ENCODE measurements at regions not wholly inside any gene's neighbourhood (a gene's known extent, or its start where the extent isn't known, plus 50 kb on each side); places are given as distances from the start of the nearest gene placed in this dataset.

DNA sequence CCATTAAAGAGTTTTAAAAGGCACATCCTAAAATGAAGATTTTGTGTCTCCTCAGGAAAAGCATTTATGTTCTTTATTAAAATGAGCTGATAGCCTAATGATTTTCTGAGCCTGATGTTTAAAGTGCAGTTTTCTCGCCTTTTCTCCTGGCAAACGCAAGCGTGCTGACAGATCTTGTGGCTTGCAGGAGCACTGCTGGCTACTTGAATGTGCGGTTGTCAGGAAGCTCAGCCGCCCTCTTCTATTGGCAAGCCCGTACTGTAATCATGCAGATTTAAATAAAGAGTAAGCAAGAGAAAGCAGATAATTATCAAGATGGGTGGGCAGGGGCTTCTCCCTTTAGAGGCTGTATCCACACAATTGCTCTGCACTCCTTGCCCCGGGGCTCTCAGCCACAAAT lies 139.5 kb upstream of the SPHKAP start:
- Histone ChIP-seq H3K36me3 (ENCODE audit: control insufficient read depth in 3 of 3, insufficient read depth in 2 of 3, low read depth in 1 of 3, low read length in 3 of 3) (no peaks in the 10 kb centered on the region), H3K27me3 (ENCODE audit: control insufficient read depth in 3 of 3, insufficient read depth in 3 of 3, low read length in 3 of 3) (peaks cover 0 to 1% (median 0%) of the 10 kb centered on the region in 3 donors), H3K27ac (ENCODE audit: low read depth in 1 of 3, low read length in 2 of 3) (no peak overlapping the region), H3K4me1 (ENCODE audit: control insufficient read depth in 3 of 3, insufficient read depth in 2 of 3, low read depth in 1 of 3, low read length in 2 of 3) (no peaks in the 10 kb centered on the region), H3K4me3 (ENCODE audit: low read depth in 1 of 3, low read length in 3 of 3) (no peak overlapping the region), H3K9me3 (ENCODE audit: control insufficient read depth in 2 of 2, insufficient read depth in 1 of 2, low read depth in 1 of 2, low read length in 1 of 2) (no peaks in the 10 kb centered on the region)
- 84 to 88% (median 84%) methylated on average over 7 of the region's 7 CpGs for WGBS, 3 donors
- FAIRE-seq (no peak), DNase-seq (no peak)

DNA sequence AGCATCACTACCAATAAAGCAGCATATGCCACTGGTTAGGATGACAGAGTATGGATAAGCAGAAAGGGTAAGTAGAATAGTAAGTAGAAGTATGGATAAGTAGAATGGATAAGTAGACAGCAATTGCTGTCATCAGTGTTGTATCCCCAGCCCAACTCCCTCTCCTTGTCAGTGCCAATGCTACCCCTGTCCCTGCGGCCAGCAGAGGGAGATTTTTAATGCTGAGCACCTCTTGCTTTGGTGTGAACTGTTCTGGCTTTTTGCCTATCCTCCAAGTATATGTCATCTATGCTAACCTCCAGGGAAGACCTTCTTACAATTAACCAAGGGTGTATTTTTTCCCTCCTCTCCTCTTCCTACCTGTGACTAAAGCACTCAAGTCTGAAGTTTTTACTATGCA lies 136.7 kb upstream of the SPHKAP start:
- Histone ChIP-seq H3K27me3 (ENCODE audit: control insufficient read depth in 3 of 3, insufficient read depth in 3 of 3, low read length in 3 of 3) (no peaks in the 10 kb centered on the region), H3K4me1 (ENCODE audit: control insufficient read depth in 3 of 3, insufficient read depth in 2 of 3, low read depth in 1 of 3, low read length in 2 of 3) (no peaks in the 10 kb centered on the region), H3K36me3 (ENCODE audit: control insufficient read depth in 3 of 3, insufficient read depth in 2 of 3, low read depth in 1 of 3, low read length in 3 of 3) (no peaks in the 10 kb centered on the region), H3K9me3 (ENCODE audit: control insufficient read depth in 2 of 2, insufficient read depth in 1 of 2, low read depth in 1 of 2, low read length in 1 of 2) (no peaks in the 10 kb centered on the region), H3K4me3 (ENCODE audit: low read depth in 1 of 3, low read length in 3 of 3) (no peak overlapping the region), H3K27ac (ENCODE audit: low read depth in 1 of 3, low read length in 2 of 3) (no peak overlapping the region)
- DNase-seq (peak; percentile 12 to 26), FAIRE-seq (no peak)
- 17 to 48% (median 27%) methylated on average over 1 of the region's 1 CpG for WGBS, 3 donors

DNA sequence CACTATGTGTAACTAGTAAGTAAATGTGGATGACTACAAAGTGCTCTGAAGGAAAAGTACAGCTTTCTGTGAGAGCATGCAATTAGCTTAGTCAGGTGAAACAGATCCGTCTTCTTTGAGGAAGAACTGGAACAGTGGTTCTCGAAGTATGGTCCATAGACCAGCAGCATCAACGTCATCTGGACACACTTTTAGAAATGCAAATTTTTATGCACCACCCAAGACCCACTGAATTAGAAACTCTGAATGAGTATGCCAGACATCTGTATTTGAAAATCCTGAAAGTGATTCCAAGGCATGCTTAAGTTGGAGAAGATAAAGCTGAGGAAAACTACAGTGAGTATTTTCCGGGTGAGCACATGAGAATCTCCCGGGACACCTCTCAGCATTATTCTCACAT lies 130.7 kb upstream of the SPHKAP start:
- H3K9me3 ChIP-seq (ENCODE audit: control insufficient read depth in 2 of 2, insufficient read depth in 1 of 2, low read depth in 1 of 2, low read length in 1 of 2) = no peaks in the 10 kb centered on the region
- no peak for FAIRE-seq
- no peak overlapping the region for H3K27ac ChIP-seq (ENCODE audit: low read depth in 1 of 3, low read length in 2 of 3)
- no peaks in the 10 kb centered on the region for H3K27me3 ChIP-seq (ENCODE audit: control insufficient read depth in 3 of 3, insufficient read depth in 3 of 3, low read length in 3 of 3)
- 82 to 85% (median 84%) methylated on average over 5 of the region's 5 CpGs for WGBS, 3 donors
- H3K4me3 ChIP-seq (ENCODE audit: low read depth in 1 of 3, low read length in 3 of 3) = no peak overlapping the region
- H3K36me3 ChIP-seq (ENCODE audit: control insufficient read depth in 3 of 3, insufficient read depth in 2 of 3, low read depth in 1 of 3, low read length in 3 of 3) = no peaks in the 10 kb centered on the region
- no peak for DNase-seq
- no peaks in the 10 kb centered on the region for H3K4me1 ChIP-seq (ENCODE audit: control insufficient read depth in 3 of 3, insufficient read depth in 2 of 3, low read depth in 1 of 3, low read length in 2 of 3)

DNA sequence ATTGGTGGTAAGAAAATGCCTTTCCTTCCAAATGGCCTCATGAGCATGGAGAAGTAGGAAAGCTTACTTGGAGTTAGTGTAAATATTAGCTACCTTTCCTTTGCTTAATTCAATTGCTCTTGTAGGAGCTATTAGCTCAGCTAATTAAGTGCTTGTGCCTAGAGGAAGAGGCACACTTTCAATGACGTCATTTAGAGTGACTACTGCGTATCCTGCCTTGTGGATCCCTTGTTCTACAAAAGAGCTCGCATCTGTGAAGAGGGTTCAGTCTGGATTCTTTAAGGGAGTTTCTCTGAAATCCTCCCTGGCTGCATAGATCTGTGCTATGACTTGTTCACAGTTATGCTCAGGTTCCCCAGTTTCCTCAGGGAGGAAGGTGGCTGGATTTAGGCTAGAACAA lies 122.5 kb upstream of the SPHKAP start:
- 78 to 94% (median 82%) methylated on average over 3 of the region's 3 CpGs for WGBS, 3 donors
- FAIRE-seq = no peak
- no peaks in the 10 kb centered on the region for H3K36me3 ChIP-seq (ENCODE audit: control insufficient read depth in 3 of 3, insufficient read depth in 2 of 3, low read depth in 1 of 3, low read length in 3 of 3)

DNA sequence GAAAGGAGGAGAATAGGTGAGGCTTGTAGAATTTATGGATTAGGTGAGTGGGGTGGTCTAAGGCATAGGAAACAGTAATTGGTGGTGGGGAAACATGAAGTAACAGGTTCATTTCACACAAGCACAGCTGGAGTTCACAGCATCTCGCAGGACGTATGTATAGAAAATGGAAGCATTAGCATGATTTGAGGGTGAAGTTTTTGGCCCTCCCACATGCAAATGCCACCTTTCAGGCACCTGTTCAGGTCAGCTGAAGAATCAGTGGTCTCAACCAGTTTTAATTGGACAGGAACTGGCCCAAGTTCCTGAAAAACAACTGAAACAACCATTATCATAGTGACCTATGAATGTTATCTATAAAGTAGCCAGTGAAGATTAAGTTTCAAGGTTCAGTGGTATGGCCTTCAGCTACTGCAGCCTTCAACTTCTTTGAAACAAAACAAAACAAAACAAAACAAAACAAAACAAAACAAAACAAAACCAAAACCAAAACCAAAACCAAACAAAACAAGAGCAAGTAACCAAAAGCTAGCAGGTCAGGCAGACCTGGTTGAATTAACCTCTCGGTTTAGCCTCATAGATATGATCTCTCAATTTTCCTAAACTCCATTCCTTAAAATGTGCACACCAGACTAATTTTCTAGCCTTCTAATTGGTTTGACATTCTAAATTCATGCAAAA lies 102.1 kb upstream of the SPHKAP start:
- Histone ChIP-seq H3K27me3 (ENCODE audit: control insufficient read depth in 3 of 3, insufficient read depth in 3 of 3, low read length in 3 of 3) (no peaks in the 10 kb centered on the region), H3K4me1 (ENCODE audit: control insufficient read depth in 3 of 3, insufficient read depth in 2 of 3, low read depth in 1 of 3, low read length in 2 of 3) (no peaks in the 10 kb centered on the region), H3K9me3 (ENCODE audit: control insufficient read depth in 2 of 2, insufficient read depth in 1 of 2, low read depth in 1 of 2, low read length in 1 of 2) (no peaks in the 10 kb centered on the region), H3K27ac (ENCODE audit: low read depth in 1 of 3, low read length in 2 of 3) (no peak overlapping the region), H3K4me3 (ENCODE audit: low read depth in 1 of 3, low read length in 3 of 3) (no peak overlapping the region), H3K36me3 (ENCODE audit: control insufficient read depth in 3 of 3, insufficient read depth in 2 of 3, low read depth in 1 of 3, low read length in 3 of 3) (no peaks in the 10 kb centered on the region)
- DNase-seq (peak in 1 of 2 donors; percentile 31), FAIRE-seq (no peak)
- 39 to 69% (median 61%) methylated on average over 3 of the region's 3 CpGs for WGBS, 3 donors

More for the DNA sequence above, 122.5 kb upstream of the SPHKAP start:
- Histone ChIP-seq H3K4me3 (ENCODE audit: low read depth in 1 of 3, low read length in 3 of 3) (no peak overlapping the region), H3K9me3 (ENCODE audit: control insufficient read depth in 2 of 2, insufficient read depth in 1 of 2, low read depth in 1 of 2, low read length in 1 of 2) (no peaks in the 10 kb centered on the region), H3K27me3 (ENCODE audit: control insufficient read depth in 3 of 3, insufficient read depth in 3 of 3, low read length in 3 of 3) (no peaks in the 10 kb centered on the region), H3K27ac (ENCODE audit: low read depth in 1 of 3, low read length in 2 of 3) (no peak overlapping the region), H3K4me1 (ENCODE audit: control insufficient read depth in 3 of 3, insufficient read depth in 2 of 3, low read depth in 1 of 3, low read length in 2 of 3) (no peaks in the 10 kb centered on the region)
- DNase-seq = no peak

DNA sequence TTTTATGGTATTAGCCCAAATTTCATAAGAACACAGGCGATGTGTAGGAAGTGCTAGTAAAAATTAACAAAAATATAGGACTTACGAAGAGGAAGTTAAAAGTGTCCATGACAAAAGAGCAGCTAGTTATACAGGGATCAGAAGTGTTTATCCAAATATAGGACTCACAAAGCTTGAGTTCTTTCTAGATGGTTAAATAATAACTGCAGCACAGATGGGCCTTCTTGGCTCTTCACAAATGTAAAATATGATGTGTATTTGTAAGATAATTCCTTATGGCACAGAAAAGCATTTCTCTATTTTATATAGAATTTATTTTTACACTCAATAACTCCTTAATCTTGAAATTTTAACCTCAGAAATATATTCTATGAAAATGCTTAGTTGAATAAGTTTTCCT lies 100.9 kb upstream of the SPHKAP start:
- no peaks in the 10 kb centered on the region for H3K4me1 ChIP-seq (ENCODE audit: control insufficient read depth in 3 of 3, insufficient read depth in 2 of 3, low read depth in 1 of 3, low read length in 2 of 3)
- WGBS, 3 donors = 75 to 91% (median 87%) methylated on average over 2 of the region's 2 CpGs

DNA sequence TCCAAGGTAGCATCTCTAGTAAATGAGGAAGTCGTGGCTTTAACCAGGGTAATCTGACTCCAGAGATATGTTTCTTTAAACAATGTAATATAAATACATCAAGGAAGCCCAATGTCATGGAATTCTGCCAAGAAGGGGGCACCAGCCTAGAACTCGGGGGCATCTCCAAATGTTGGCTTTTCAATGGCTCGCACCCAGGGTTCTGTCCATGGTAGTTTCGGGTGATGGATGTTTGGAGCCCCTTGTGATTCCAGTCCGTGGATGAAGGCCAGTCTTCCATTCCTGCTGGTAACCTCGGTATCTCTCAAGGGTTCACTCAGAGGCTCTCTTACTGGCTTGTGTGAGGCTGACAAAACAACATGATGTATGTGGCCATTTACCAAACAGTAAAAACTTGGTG lies 91.7 kb upstream of the SPHKAP start:
- H3K4me3 ChIP-seq (ENCODE audit: low read depth in 1 of 3, low read length in 3 of 3) = no peak overlapping the region
- no peaks in the 10 kb centered on the region for H3K4me1 ChIP-seq (ENCODE audit: control insufficient read depth in 3 of 3, insufficient read depth in 2 of 3, low read depth in 1 of 3, low read length in 2 of 3)
- WGBS, 3 donors = 69 to 77% (median 73%) methylated on average over 6 of the region's 6 CpGs
- DNase-seq (no peak), FAIRE-seq (no peak)
- no peak overlapping the region for H3K27ac ChIP-seq (ENCODE audit: low read depth in 1 of 3, low read length in 2 of 3)
- no peaks in the 10 kb centered on the region for H3K27me3 ChIP-seq (ENCODE audit: control insufficient read depth in 3 of 3, insufficient read depth in 3 of 3, low read length in 3 of 3)
- H3K36me3 ChIP-seq (ENCODE audit: control insufficient read depth in 3 of 3, insufficient read depth in 2 of 3, low read depth in 1 of 3, low read length in 3 of 3) = no peaks in the 10 kb centered on the region
- no peaks in the 10 kb centered on the region for H3K9me3 ChIP-seq (ENCODE audit: control insufficient read depth in 2 of 2, insufficient read depth in 1 of 2, low read depth in 1 of 2, low read length in 1 of 2)

More for the DNA sequence above, 100.9 kb upstream of the SPHKAP start:
- FAIRE-seq (no peak), DNase-seq (no peak)
- Histone ChIP-seq H3K4me3 (ENCODE audit: low read depth in 1 of 3, low read length in 3 of 3) (no peak overlapping the region), H3K9me3 (ENCODE audit: control insufficient read depth in 2 of 2, insufficient read depth in 1 of 2, low read depth in 1 of 2, low read length in 1 of 2) (no peaks in the 10 kb centered on the region), H3K27ac (ENCODE audit: low read depth in 1 of 3, low read length in 2 of 3) (no peak overlapping the region), H3K36me3 (ENCODE audit: control insufficient read depth in 3 of 3, insufficient read depth in 2 of 3, low read depth in 1 of 3, low read length in 3 of 3) (no peaks in the 10 kb centered on the region), H3K27me3 (ENCODE audit: control insufficient read depth in 3 of 3, insufficient read depth in 3 of 3, low read length in 3 of 3) (no peaks in the 10 kb centered on the region)

DNA sequence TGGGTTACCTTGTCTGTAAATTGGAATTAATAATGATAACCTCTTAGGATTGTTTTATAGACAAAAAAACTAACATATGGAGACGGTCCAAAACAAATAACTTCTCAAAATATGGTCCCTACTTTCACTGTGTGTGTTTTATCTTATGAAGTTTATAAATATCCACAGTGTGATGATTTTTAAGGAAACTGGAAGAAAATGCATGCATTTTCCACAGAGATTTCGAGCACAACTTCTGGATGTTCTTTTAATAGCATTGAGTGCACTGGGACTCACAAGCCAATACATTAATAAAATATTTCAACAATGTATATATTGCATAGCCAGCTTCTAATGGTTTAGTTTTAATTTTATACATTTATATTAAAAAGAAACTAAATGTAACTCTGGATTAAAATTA lies 87.9 kb upstream of the SPHKAP start:
- Histone ChIP-seq H3K4me3 (ENCODE audit: low read depth in 1 of 3, low read length in 3 of 3) (no peak overlapping the region), H3K27me3 (ENCODE audit: control insufficient read depth in 3 of 3, insufficient read depth in 3 of 3, low read length in 3 of 3) (no peaks in the 10 kb centered on the region), H3K4me1 (ENCODE audit: control insufficient read depth in 3 of 3, insufficient read depth in 2 of 3, low read depth in 1 of 3, low read length in 2 of 3) (no peaks in the 10 kb centered on the region), H3K36me3 (ENCODE audit: control insufficient read depth in 3 of 3, insufficient read depth in 2 of 3, low read depth in 1 of 3, low read length in 3 of 3) (no peaks in the 10 kb centered on the region), H3K9me3 (ENCODE audit: control insufficient read depth in 2 of 2, insufficient read depth in 1 of 2, low read depth in 1 of 2, low read length in 1 of 2) (no peaks in the 10 kb centered on the region), H3K27ac (ENCODE audit: low read depth in 1 of 3, low read length in 2 of 3) (no peak overlapping the region)
- FAIRE-seq (no peak), DNase-seq (no peak)
- 45 to 54% (median 45%) methylated on average over 2 of the region's 2 CpGs for WGBS, 3 donors

DNA sequence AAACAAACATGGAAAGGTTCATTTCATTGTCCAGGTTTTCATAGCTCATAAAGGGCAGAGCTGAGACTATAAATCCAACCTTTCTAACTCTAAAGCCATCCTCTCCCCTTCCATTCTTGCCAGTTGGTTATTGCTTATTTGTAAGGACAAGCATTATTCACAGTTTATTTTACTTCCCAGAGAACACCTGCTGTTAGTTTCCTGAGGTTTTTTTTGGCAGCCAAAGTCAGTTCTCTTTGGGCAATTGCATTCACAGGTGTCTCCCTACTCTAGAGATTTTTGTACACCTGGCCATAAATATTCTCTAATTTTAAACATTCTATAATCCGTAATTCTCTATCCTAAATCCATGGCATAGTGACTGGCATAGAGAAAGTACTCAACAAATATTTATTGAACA lies 87.3 kb upstream of the SPHKAP start:
- WGBS, 3 donors = 56 to 78% (median 71%) methylated on average over 1 of the region's 1 CpG
- FAIRE-seq = no peak

More for the DNA sequence above, 87.3 kb upstream of the SPHKAP start:
- no peak overlapping the region for H3K27ac ChIP-seq (ENCODE audit: low read depth in 1 of 3, low read length in 2 of 3)
- no peaks in the 10 kb centered on the region for H3K4me1 ChIP-seq (ENCODE audit: control insufficient read depth in 3 of 3, insufficient read depth in 2 of 3, low read depth in 1 of 3, low read length in 2 of 3)
- H3K9me3 ChIP-seq (ENCODE audit: control insufficient read depth in 2 of 2, insufficient read depth in 1 of 2, low read depth in 1 of 2, low read length in 1 of 2) = no peaks in the 10 kb centered on the region
- DNase-seq = no peak
- no peak overlapping the region for H3K4me3 ChIP-seq (ENCODE audit: low read depth in 1 of 3, low read length in 3 of 3)
- no peaks in the 10 kb centered on the region for H3K27me3 ChIP-seq (ENCODE audit: control insufficient read depth in 3 of 3, insufficient read depth in 3 of 3, low read length in 3 of 3)
- no peaks in the 10 kb centered on the region for H3K36me3 ChIP-seq (ENCODE audit: control insufficient read depth in 3 of 3, insufficient read depth in 2 of 3, low read depth in 1 of 3, low read length in 3 of 3)

All from small intestine (tissue), 7 donors.